Neuronal stem cell (in vitro differentiated cells): ENCODE measurements at regions not wholly inside any gene's neighbourhood (a gene's known extent, or its start where the extent isn't known, plus 50 kb on each side); places are given as distances from the start of the nearest gene placed in this dataset.

ENCODE experiments used
- DNase-seq: peaks from one replicate; pipeline ENCODE4 v3.0.0-alpha.2; 2013; ENCODE audit warnings: low spot score
- H2AFZ ChIP-seq: one replicate; pipeline ENCODE4 v1.6.1; 2013; ENCODE audit warnings: mild to moderate bottlenecking, low read length, inconsistent platforms
- H2AK5ac ChIP-seq: 2 replicates; pipeline ENCODE4 v1.6.1; 2013; ENCODE audit warnings: low read depth, mild to moderate bottlenecking, inconsistent platforms, low read length, moderate library complexity, mixed read lengths
- H2BK120ac ChIP-seq: 2 replicates; pipeline ENCODE4 v1.6.1; 2013; ENCODE audit warnings: low read depth, mild to moderate bottlenecking, inconsistent platforms, low read length, moderate library complexity, mixed read lengths
- H2BK12ac ChIP-seq: one replicate; pipeline ENCODE4 v1.6.1; 2013; ENCODE audit warnings: low read length, inconsistent platforms
- H2BK15ac ChIP-seq: 2 replicates; pipeline ENCODE4 v1.6.1; 2013; ENCODE audit warnings: mild to moderate bottlenecking, low read length, inconsistent platforms, mixed read lengths
- H2BK5ac ChIP-seq: one replicate; pipeline ENCODE4 v1.6.1; 2013; ENCODE audit warnings: inconsistent platforms, mild to moderate bottlenecking, low read length, moderate library complexity
- H3K14ac ChIP-seq: one replicate; pipeline ENCODE4 v1.6.1; 2013; ENCODE audit warnings: low read length, inconsistent platforms
- H3K18ac ChIP-seq: 2 replicates; pipeline ENCODE4 v1.6.1; 2013; ENCODE audit warnings: low read length, inconsistent platforms
- H3K23ac ChIP-seq: 2 replicates; pipeline ENCODE4 v1.6.1; 2013; ENCODE audit warnings: low read depth, mild to moderate bottlenecking, mixed read lengths, low read length, inconsistent platforms; ENCODE audit not compliant: poor library complexity
- H3K27ac ChIP-seq: replicated peaks from 3 replicates; pipeline ENCODE4 v1.5.1; 2013; ENCODE audit warnings: low read length, inconsistent platforms
- H3K27me3 ChIP-seq, 3 experiments: 2 replicates each; pipeline ENCODE4 v1.6.1; 2013; ENCODE audit warnings: low read length in 3 of 3, mild to moderate bottlenecking in 2 of 3, inconsistent platforms in 1 of 3, low read depth in 1 of 3, mixed read lengths in 1 of 3, moderate library complexity in 1 of 3; ENCODE audit not compliant: control insufficient read depth in 3 of 3, insufficient read depth in 3 of 3
- H3K36me3 ChIP-seq, 2 donors: replicated peaks in 1 of 2; 2 replicates each; pipeline ENCODE4 v1.6.1; 2013; ENCODE audit warnings: low read length in 2 of 2; ENCODE audit not compliant: control insufficient read depth in 2 of 2, insufficient read depth in 2 of 2
- H3K4ac ChIP-seq: 2 replicates; pipeline ENCODE4 v1.6.1; 2013; ENCODE audit warnings: inconsistent platforms, mild to moderate bottlenecking, low read length, moderate library complexity
- H3K4me1 ChIP-seq, 2 donors: 1 replicate in 1 of 2; 2 replicates in 1 of 2; pipeline ENCODE4 v1.6.1; 2013; ENCODE audit warnings: low read length in 2 of 2, low read depth in 1 of 2; ENCODE audit not compliant: control insufficient read depth in 2 of 2, insufficient read depth in 1 of 2
- H3K4me2 ChIP-seq: one replicate; pipeline ENCODE4 v1.6.1; 2013; ENCODE audit warnings: mild to moderate bottlenecking, low read length, inconsistent platforms; ENCODE audit not compliant: insufficient read depth, poor library complexity, severe bottlenecking
- H3K4me3 ChIP-seq, 2 donors: 2 replicates each; pipeline ENCODE4 v1.5.1; 2013; ENCODE audit warnings: low read length in 2 of 2, mild to moderate bottlenecking in 2 of 2, inconsistent platforms in 1 of 2, moderate library complexity in 1 of 2
- H3K79me1 ChIP-seq: one replicate; pipeline ENCODE4 v1.6.1; 2013; ENCODE audit warnings: low read depth, mild to moderate bottlenecking, inconsistent platforms, low read length, moderate library complexity
- H3K9ac ChIP-seq: one replicate; pipeline ENCODE4 v1.6.1; 2013; ENCODE audit warnings: mild to moderate bottlenecking, low read depth, low read length, inconsistent platforms; ENCODE audit not compliant: poor library complexity
- H3K9me3 ChIP-seq, 2 donors: replicated peaks in 1 of 2; 2 replicates each; pipeline versions ENCODE3 to v1.6.1; 2013; ENCODE audit warnings: low read length in 2 of 2, mild to moderate bottlenecking in 2 of 2, inconsistent platforms in 1 of 2, low read depth in 1 of 2, mixed read lengths in 1 of 2, moderate library complexity in 1 of 2; ENCODE audit not compliant: control insufficient read depth in 2 of 2, insufficient read depth in 1 of 2
- H4K8ac ChIP-seq: one replicate; pipeline ENCODE4 v1.6.1; 2013; ENCODE audit warnings: low read depth, mild to moderate bottlenecking, inconsistent platforms, low read length, moderate library complexity
- H4K91ac ChIP-seq: one replicate; pipeline ENCODE4 v1.6.1; 2013; ENCODE audit warnings: low read length, low read depth, mild to moderate bottlenecking, inconsistent platforms; ENCODE audit not compliant: poor library complexity
- WGBS, 2 donors: extraction: QIAGEN DNeasy Blood & Tissue Kit; methylation state at CpG; one replicate each; pipeline ENCODE4 v1.1.7; 2013; ENCODE audit warnings: missing lambda C conversion rate in 2 of 2, mixed read lengths in 1 of 2; ENCODE audit not compliant: insufficient read length in 2 of 2, insufficient replicate concordance in 1 of 2; ENCODE audit errors: extremely low coverage in 2 of 2; 5-methylcytosine and 5-hydroxymethylcytosine counted together

- DNase-seq = no peak
- Histone ChIP-seq H3K27me3 (no peaks in the 10 kb centered on the region), H2BK12ac (no peak overlapping the region), H3K9ac (no peak overlapping the region), H3K4me1 (no peaks in the 10 kb centered on the region), H3K27ac (no peak overlapping the region), H4K8ac (no peak overlapping the region), H3K23ac (no peak overlapping the region), H2BK5ac (no peak overlapping the region), H3K4me2 (no peak overlapping the region), H3K36me3 (no peaks in the 10 kb centered on the region), H3K4me3 (no peak overlapping the region), H2AK5ac (no peak overlapping the region), H3K4ac (no peak overlapping the region), H4K91ac (no peak overlapping the region), H3K18ac (no peak overlapping the region), H2AFZ (peak overlapping the region; percentile 40), H3K9me3 (no peaks in the 10 kb centered on the region), H3K14ac (no peak overlapping the region), H3K79me1 (no peaks in the 10 kb centered on the region), H2BK120ac (no peak overlapping the region), H2BK15ac (no peak overlapping the region)
- no CpG with 5 or more reads among the region's 3 CpGs for WGBS, 2 donors
Measured at GRCh38 chrX:87727620-87728019, 210.0 kb downstream of the KLHL4 start.

GRCh38 chrX:87728024-87728423 is 210.4 kb downstream of the KLHL4 start:
- H3K14ac ChIP-seq = no peak overlapping the region
- DNase-seq = no peak
- no peak overlapping the region for H2BK12ac ChIP-seq
- H3K27me3 ChIP-seq = no peaks in the 10 kb centered on the region
- no peak overlapping the region for H4K8ac ChIP-seq
- no CpG with 5 or more reads among the region's 9 CpGs for WGBS, 2 donors
- no peak overlapping the region for H3K4me3 ChIP-seq
- no peak overlapping the region for H2AK5ac ChIP-seq
- H2BK5ac ChIP-seq = no peak overlapping the region
- no peak overlapping the region for H2BK120ac ChIP-seq
- no peak overlapping the region for H3K4ac ChIP-seq
- no peak overlapping the region for H3K9ac ChIP-seq
- H2AFZ ChIP-seq = peak overlapping the region; percentile 74
- no peak overlapping the region for H3K18ac ChIP-seq
- H3K4me1 ChIP-seq = no peaks in the 10 kb centered on the region
- H3K36me3 ChIP-seq = no peaks in the 10 kb centered on the region
- H3K9me3 ChIP-seq = no peaks in the 10 kb centered on the region
- H2BK15ac ChIP-seq = no peak overlapping the region
- H4K91ac ChIP-seq = no peak overlapping the region
- no peak overlapping the region for H3K4me2 ChIP-seq
- no peak overlapping the region for H3K23ac ChIP-seq
- H3K79me1 ChIP-seq = no peaks in the 10 kb centered on the region
- no peak overlapping the region for H3K27ac ChIP-seq

GRCh38 chrX:87728459-87728858 is 210.9 kb downstream of the KLHL4 start:
- Histone ChIP-seq H3K4me2 (no peak overlapping the region), H4K8ac (no peak overlapping the region)

GRCh38 chrX:87732133-87732532 is 214.5 kb downstream of the KLHL4 start:
- H2BK120ac ChIP-seq = no peak overlapping the region
- no peak overlapping the region for H2AK5ac ChIP-seq
- no peak overlapping the region for H2BK5ac ChIP-seq
- no peak overlapping the region for H2AFZ ChIP-seq
- no peak for DNase-seq
- no peak overlapping the region for H3K14ac ChIP-seq
- H3K27ac ChIP-seq = no peak overlapping the region
- no peak overlapping the region for H3K4ac ChIP-seq
- no peaks in the 10 kb centered on the region for H3K9me3 ChIP-seq
- H2BK15ac ChIP-seq = no peak overlapping the region
- no peaks in the 10 kb centered on the region for H3K36me3 ChIP-seq
- no peak overlapping the region for H4K8ac ChIP-seq
- no peak overlapping the region for H4K91ac ChIP-seq
- no peak overlapping the region for H3K4me3 ChIP-seq
- H3K27me3 ChIP-seq = no peaks in the 10 kb centered on the region
- no peak overlapping the region for H3K4me2 ChIP-seq
- H3K4me1 ChIP-seq = no peaks in the 10 kb centered on the region
- H3K79me1 ChIP-seq = no peaks in the 10 kb centered on the region
- H2BK12ac ChIP-seq = no peak overlapping the region
- H3K18ac ChIP-seq = no peak overlapping the region
- H3K9ac ChIP-seq = no peak overlapping the region
- H3K23ac ChIP-seq = no peak overlapping the region

More at GRCh38 chrX:87728459-87728858, 210.9 kb downstream of the KLHL4 start:
- Histone ChIP-seq H2BK12ac (no peak overlapping the region), H2AK5ac (no peak overlapping the region), H3K9me3 (no peaks in the 10 kb centered on the region), H2BK120ac (no peak overlapping the region), H3K4me1 (no peaks in the 10 kb centered on the region), H2BK5ac (no peak overlapping the region), H4K91ac (no peak overlapping the region), H3K27me3 (no peaks in the 10 kb centered on the region), H3K14ac (no peak overlapping the region), H2BK15ac (no peak overlapping the region), H3K23ac (no peak overlapping the region), H3K18ac (no peak overlapping the region), H3K9ac (no peak overlapping the region), H3K4me3 (no peak overlapping the region), H3K4ac (no peak overlapping the region), H3K36me3 (no peaks in the 10 kb centered on the region), H2AFZ (peak overlapping the region; percentile 74), H3K27ac (no peak overlapping the region), H3K79me1 (no peaks in the 10 kb centered on the region)
- no CpG with 5 or more reads among the region's 7 CpGs for WGBS, 2 donors
- no peak for DNase-seq
